ENCODE measurements at regions not wholly inside any gene's neighbourhood (a gene's known extent, or its start where the extent isn't known, plus 50 kb on each side); places are given as distances from the start of the nearest gene placed in this dataset.
"Not testable (repeated sequence)": the region's sequence is repeated elsewhere in the genome, so short reads cannot be mapped to it uniquely, and the experiment has no call there.

GRCh38 chrX:27404366-27404765 is 58.8 kb downstream of the PPP4R3C start:
- DNase-seq (ENCODE audit: low read depth): no peak

DNA sequence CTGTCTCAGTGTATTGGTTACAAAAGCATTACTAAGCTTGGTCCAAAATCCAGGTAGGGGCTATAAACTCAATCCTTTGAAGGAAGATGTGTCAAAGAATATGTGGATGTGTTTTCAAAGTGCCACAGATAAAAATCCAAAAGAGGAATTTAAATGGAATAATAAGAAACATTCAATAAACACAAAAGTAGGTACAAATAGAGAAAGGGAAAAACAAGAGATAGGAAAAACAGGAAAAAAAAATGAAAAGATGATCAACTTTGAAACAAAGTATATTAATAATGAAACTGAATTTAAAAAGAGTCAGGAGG is 64.0 kb downstream of the PPP4R3C start:
- no peak for DNase-seq (ENCODE audit: low read depth)

GRCh38 chrX:27391623-27392022 is 71.5 kb downstream of the PPP4R3C start:
- no peak for DNase-seq (ENCODE audit: low read depth)

GRCh38 chrX:27381419-27381818 is 81.7 kb downstream of the PPP4R3C start:
- DNase-seq (ENCODE audit: low read depth): no peak

DNA sequence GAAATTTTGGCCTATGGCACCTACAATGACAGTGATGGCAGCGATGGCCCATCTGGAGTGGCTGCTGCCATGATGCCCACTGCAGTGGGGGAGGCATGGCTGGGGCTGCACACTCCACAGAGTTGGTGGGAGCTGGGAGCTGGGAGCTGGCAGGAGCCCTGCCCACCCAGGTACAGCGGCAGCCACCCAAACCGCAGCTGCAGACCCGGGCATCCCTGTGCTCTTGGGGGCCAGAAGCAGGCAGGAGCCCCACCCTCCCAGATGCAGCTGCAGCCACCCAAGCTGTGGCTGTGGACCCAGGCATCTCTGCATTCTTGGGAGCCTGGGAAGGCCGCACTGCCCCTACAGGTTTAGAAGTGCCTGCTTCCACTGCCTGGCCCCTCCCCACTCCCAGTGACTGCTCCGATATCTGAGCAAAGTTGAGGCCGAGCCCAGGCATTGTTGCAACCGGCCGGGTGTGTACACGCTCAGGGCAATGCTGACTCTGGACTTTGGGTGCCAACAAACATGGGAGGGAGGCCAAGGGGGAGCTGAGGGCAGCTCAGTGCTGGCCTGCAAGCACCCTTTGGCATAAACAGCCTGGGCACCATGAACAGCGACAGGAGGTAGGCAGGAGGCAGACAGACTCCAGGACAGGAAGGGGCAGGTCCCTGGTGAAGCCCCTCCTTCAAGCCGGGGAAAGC is 82.8 kb downstream of the PPP4R3C start:
- no peak for DNase-seq (ENCODE audit: low read depth)

DNA sequence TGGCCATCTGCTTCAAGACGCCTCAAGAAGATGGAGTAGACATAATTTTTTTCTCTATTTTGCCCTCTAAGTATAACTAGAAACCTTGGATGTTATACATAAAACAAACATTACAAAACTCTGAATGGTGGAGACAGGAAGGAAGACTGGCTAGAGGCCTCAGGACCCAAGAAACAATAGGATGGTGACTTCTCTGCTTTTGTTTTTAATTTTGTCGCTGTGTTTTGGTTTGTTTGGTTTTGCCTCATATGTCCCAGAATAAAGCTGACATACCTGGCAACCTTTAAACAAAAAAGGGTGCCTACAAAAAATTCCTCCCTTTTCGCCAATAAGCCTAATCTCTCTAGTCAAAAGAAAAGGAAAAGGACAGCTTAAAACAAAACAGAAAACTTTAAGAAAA is 109.1 kb downstream of the PPP4R3C start:
- no peak for DNase-seq (ENCODE audit: low read depth)

DNA sequence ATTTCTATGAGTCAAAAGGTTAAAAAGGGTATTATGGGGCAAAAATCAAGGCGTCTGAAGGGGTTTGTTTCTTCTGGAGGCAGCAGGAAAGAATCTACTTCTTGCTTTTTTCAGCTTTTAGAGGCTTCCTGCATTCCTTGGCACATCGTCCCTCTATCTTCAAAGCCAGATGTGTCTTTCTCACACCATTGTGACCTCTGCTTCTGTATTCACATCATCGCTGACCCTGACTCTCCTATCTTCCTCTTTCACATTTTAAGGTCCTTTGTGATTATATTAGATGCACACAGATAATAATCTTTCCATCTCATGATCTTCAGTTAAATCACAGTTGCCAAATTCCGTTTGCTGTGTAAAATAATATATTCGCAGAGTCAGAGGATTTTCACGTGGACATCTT is 112.7 kb downstream of the PPP4R3C start:
- DNase-seq (ENCODE audit: low read depth): no peak

- peak; percentile 12 for DNase-seq (ENCODE audit: low read depth)
These were observed 126.6 kb downstream of the PPP4R3C start for GRCh38 chrX:27336466-27337091.

DNA sequence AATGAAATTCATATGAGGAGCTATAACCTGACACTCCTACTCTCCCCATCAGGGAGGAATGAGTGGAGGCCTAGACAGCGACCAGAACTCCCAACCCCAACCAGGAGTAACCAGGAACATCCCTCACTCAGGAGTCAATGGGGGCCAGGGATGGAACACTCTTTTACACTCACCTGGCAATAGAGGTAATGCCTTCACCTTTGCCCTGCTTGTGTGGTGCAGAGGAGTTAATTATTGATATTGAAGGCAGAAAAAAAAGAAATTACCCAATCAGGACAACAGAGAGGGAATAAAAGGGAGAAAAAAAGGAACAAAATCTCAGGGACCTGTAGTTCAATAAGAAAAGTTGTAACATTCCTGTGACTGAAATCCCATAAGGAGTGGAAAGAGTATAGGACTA is 141.5 kb downstream of the PPP4R3C start:
- no peak for DNase-seq (ENCODE audit: low read depth)

- DNase-seq (ENCODE audit: low read depth): no peak
These were observed 153.7 kb downstream of the PPP4R3C start for GRCh38 chrX:27309406-27309805.

GRCh38 chrX:27307546-27307945 is 155.6 kb downstream of the PPP4R3C start:
- no peak for DNase-seq (ENCODE audit: low read depth)

DNA sequence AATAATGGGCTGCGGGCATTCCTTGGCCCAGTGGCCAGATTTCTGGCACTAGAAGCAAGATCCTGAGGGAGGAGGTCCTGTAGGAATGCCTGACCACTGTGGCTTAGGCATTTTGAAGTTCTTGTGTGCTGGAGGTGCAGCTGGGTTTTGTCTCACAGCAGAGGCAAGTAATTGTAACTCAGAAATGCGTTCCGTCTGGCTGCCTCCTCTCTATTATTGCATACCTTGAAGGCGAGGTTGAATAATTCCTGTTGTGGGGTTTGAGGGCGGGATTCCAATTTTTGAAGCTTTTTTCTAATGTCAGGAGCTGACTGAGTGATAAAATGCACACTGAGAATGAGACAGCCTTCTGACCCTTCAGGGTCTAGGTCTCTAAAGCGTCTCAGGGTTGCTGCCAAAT is 170.6 kb downstream of the PPP4R3C start:
- not testable (repeated sequence) for DNase-seq (ENCODE audit: low read depth)

GRCh38 chrX:27276751-27277150 is 186.4 kb downstream of the PPP4R3C start:
- no peak for DNase-seq (ENCODE audit: low read depth)

GRCh38 chrX:27254656-27255055 is 208.5 kb downstream of the PPP4R3C start:
- no peak for DNase-seq (ENCODE audit: low read depth)

GRCh38 chrX:27251369-27251768 is 211.8 kb downstream of the PPP4R3C start:
- no peak for DNase-seq (ENCODE audit: low read depth)

GRCh38 chrX:27242581-27242980 is 220.6 kb downstream of the PPP4R3C start:
- no peak for DNase-seq (ENCODE audit: low read depth)

DNA sequence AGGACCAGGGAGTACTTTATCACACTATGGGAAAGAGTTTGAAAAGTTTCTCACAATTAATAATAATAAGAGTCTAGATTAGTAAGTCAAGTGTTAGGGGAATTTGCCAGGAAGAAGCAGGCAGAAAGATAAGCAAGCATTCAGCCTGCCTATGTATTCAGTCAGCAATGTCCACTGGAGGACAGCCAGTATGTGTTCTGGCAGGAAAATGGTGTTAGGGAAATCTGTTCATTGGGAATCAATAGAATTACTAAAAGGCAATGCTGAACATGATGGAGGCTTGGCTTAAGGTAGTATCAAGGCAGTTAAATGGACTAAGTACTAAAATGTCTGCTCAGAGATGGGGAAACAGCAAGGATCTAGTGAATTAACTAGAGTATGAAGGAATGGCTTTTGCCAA is 221.2 kb downstream of the PPP4R3C start:
- no peak for DNase-seq (ENCODE audit: low read depth)

DNA sequence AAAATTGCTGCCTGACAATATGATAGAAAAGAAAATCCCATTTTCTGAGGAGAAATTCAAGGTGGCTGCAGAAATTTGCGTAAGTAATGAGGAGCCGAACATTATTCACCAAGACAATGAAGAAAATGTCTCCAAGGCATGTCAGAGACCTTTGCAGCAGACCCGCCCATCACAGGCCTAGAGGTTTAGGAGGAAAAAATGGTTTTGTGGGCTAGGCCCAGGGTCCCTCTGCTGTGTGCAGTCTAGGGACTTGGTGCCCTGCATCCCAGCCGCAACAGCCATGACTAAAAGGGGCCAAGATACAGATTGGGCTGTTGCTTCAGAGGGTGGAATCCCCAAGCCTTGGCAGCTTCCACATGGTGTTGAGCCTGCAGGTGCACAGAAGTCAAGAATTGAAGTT is 223.1 kb downstream of the PPP4R3C start:
- DNase-seq (ENCODE audit: low read depth): not testable (repeated sequence)

- DNase-seq (ENCODE audit: low read depth): no peak
These were observed 226.5 kb downstream of the PPP4R3C start for GRCh38 chrX:27236681-27237080.

DNA sequence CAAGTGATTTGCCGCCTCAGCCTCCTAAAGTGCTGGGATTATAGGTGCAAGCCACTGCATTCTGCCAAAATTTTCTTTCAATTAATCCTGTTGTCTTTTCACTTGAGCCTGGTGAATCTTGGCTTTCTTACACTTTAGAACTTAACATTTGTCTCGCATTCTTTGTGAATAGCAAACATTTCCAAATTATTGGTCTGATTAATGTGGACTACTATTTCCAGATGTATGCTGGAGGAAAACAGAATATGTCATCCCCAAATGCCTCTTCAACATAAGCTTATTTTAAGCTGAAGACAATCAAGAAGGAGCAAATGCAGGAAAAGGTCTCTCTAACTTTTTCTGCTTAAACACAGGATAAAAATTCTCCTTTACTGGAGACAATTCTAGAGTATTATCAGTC is 233.4 kb downstream of the PPP4R3C start:
- no peak for DNase-seq (ENCODE audit: low read depth)

DNA sequence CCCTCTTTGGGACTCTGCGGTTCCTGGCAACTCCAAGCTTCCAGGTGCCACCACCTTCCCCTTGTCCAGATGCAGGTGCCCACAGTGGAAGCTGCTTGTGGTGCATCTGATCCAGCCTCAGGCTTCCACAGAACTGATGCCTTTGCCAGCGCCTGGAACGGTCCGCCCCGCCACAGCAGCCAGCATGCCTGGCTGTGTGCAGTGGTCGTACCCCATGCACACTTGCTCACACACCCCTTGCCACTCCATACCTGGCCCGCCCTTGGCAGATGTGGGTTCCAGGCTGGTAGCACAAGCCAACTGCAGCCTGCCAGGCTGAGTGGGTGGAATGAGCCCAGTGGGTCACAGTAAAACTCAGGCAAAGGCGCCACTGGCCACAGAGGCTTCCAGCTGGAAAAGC is 240.5 kb downstream of the PPP4R3C start:
- no peak for DNase-seq (ENCODE audit: low read depth)

- DNase-seq (ENCODE audit: low read depth): no peak
These were observed 276.5 kb downstream of the PPP4R3C start for GRCh38 chrX:27186671-27187070.

- DNase-seq (ENCODE audit: low read depth): no peak
These were observed 299.9 kb downstream of the PPP4R3C start for GRCh38 chrX:27163236-27163635.

- no peak for DNase-seq (ENCODE audit: low read depth)
These were observed 300.6 kb downstream of the PPP4R3C start for GRCh38 chrX:27162496-27162895.

Data from stimulated activated CD8-positive, alpha-beta memory T cell treated with anti-CD3 and anti-CD28 coated beads, Interleukin-4, amount 100 ng/mL, for 24 hours (primary cell).